Kidney epithelial cell (primary cell): ENCODE measurements at regions not wholly inside any gene's neighbourhood (a gene's known extent, or its start where the extent isn't known, plus 50 kb on each side); places are given as distances from the start of the nearest gene placed in this dataset.

ENCODE experiments used
- DNase-seq: peaks from one replicate; pipeline ENCODE4 v3.0.0-alpha.2; 2010; ENCODE audit warnings: low read depth
- H3K27me3 ChIP-seq: 2 replicates; pipeline ENCODE4 v1.6.0; 2011; ENCODE audit warnings: low read length; ENCODE audit not compliant: control insufficient read depth, insufficient read depth
- H3K36me3 ChIP-seq: 2 replicates; pipeline ENCODE4 v1.5.1; 2011; ENCODE audit warnings: low read length; ENCODE audit not compliant: control insufficient read depth, insufficient read depth
- H3K4me3 ChIP-seq: 2 replicates; pipeline ENCODE4 v1.5.1; 2011; ENCODE audit warnings: low read depth, mild to moderate bottlenecking, control low read depth, low read length
- TF ChIP-seq, protein P1 (sequence below): IDR thresholded peaks from 2 replicates; pipeline ENCODE4 v1.5.1; 2011; ENCODE audit warnings: mild to moderate bottlenecking, moderate library complexity, low read length, control low read depth, inconsistent platforms; ENCODE audit not compliant: insufficient read depth, poor library complexity, severe bottlenecking

DNA sequence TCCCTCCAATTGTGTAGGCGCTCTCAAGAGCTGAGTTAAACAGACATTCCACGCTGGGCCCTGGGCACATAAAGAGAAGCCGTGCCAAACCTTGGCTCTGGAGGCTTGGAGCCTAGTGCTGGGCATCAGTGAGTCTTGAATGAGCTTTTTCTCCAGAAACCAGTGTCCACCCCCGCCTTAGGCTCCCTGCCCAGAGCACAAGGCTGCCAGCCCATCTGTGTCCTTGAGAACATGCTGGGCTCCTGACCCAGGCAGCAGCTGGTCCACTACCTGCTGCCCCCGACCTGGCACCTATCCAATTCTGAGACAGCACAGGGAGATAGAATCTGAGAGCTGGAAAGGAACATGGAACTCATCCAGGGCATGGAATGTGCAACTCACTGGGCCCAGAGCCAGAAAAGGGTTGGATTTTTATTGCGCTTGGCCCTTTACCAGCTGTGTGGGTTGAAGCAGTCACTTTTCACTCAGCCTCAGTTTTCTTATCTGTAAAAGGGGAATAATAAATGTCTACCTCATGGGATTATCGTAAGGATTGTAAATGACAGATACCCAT, 92.4 kb upstream of the CPLX2 start:
- Histone ChIP-seq H3K4me3 (no peak overlapping the region), H3K36me3 (no peaks in the 10 kb centered on the region), H3K27me3 (no peaks in the 10 kb centered on the region)
- TF ChIP-seq, protein P1, sequence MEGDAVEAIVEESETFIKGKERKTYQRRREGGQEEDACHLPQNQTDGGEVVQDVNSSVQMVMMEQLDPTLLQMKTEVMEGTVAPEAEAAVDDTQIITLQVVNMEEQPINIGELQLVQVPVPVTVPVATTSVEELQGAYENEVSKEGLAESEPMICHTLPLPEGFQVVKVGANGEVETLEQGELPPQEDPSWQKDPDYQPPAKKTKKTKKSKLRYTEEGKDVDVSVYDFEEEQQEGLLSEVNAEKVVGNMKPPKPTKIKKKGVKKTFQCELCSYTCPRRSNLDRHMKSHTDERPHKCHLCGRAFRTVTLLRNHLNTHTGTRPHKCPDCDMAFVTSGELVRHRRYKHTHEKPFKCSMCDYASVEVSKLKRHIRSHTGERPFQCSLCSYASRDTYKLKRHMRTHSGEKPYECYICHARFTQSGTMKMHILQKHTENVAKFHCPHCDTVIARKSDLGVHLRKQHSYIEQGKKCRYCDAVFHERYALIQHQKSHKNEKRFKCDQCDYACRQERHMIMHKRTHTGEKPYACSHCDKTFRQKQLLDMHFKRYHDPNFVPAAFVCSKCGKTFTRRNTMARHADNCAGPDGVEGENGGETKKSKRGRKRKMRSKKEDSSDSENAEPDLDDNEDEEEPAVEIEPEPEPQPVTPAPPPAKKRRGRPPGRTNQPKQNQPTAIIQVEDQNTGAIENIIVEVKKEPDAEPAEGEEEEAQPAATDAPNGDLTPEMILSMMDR, result no peak
- DNase-seq, result no peak

DNA sequence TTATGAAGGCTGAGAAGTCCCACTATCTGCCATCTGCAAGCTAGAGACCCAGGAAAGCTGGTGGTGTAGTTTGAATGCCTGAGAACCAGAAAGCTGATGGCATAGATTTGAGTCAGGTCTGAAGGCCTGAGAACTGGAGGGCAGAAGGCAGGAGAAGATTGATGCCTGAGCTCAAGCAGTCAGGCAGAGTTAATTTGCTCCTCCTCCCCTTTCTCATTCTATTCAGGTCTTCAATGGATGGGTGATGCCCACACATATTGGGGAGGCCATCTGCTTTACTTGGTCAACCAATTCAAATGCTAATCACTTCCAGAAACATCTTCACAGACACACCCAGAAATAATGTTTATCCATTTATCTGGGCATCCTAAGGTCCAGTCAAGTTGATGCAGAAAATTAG, 87.6 kb upstream of the CPLX2 start:
- DNase-seq, result no peak
- no peaks in the 10 kb centered on the region for H3K27me3 ChIP-seq
- TF ChIP-seq, protein P1, result no peak
- no peaks in the 10 kb centered on the region for H3K36me3 ChIP-seq
- no peak overlapping the region for H3K4me3 ChIP-seq

DNA sequence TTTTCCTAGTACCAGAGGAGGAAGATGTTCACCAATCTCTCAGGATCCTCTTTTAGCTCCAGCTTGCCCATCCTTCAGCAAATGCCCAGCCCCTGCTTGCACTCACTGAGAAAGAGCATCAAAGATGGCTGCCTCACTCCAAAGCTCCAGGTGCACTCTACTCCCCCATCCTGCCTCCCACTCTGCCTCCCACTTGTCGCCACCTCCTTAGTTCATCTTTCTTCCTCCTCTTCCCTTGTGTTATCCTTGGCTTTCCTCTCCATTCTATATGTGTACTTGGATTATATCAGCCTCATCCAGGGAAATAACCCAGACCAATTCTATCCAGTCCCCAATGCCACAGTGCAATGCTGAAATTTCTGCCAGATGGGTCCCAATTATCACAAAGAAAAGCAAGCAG, 87.1 kb upstream of the CPLX2 start:
- DNase-seq, result no peak

DNA sequence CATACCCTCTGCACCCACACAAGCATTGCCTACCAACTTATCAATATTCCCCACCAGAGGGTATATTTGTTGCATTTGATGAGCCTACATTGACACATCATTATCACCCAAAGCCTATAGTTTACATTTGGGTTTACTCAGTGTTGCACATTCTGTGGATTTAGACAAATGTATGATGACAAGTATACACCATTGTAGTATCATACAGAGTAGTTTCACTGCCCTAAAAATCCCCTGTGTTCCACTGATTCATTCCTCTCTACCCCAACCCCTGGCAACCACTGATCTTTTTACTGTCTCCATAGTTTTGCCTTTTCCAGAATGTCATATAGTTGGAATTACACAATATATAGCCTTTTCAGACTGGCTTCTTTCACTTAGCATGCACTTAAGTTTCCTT, 85.7 kb upstream of the CPLX2 start:
- no peaks in the 10 kb centered on the region for H3K36me3 ChIP-seq
- TF ChIP-seq, protein P1, result no peak
- no peaks in the 10 kb centered on the region for H3K27me3 ChIP-seq
- DNase-seq, result no peak
- no peak overlapping the region for H3K4me3 ChIP-seq

More for the DNA sequence above, 87.1 kb upstream of the CPLX2 start:
- Histone ChIP-seq H3K36me3 (no peaks in the 10 kb centered on the region), H3K4me3 (no peak overlapping the region), H3K27me3 (no peaks in the 10 kb centered on the region)
- TF ChIP-seq, protein P1, result no peak

DNA sequence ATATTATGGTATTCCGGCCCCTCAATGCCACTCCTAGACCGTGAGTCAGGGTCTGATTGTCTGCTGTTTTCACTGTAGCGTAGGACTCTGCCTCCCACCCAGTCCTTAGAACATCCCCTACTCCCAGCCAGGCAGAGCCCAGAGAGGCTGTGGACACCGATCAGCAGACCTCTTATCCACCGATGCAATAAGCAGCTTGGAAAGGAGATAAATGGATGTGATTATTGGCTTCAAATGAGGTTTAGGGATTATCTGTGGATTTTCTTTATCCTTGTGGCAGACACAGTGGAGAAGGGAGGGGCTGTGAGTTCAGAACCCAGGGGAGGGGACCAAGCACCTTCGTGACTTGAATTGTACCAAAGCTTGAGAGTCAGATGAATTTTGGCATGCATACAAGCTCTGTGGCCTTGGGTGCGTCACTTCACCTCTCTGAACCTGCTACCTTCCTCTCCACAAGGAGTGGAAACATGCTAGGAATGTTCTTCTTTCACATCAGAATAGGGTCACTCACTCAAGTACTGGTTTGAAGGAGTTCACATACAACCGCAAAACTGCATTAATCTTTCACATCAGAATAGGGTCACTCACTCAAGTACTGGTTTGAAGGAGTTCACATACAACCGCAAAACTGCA, 83.1 kb upstream of the CPLX2 start:
- TF ChIP-seq, protein P1, result no peak
- DNase-seq, result no peak
- Histone ChIP-seq H3K36me3 (no peaks in the 10 kb centered on the region), H3K27me3 (no peaks in the 10 kb centered on the region), H3K4me3 (no peak overlapping the region)

DNA sequence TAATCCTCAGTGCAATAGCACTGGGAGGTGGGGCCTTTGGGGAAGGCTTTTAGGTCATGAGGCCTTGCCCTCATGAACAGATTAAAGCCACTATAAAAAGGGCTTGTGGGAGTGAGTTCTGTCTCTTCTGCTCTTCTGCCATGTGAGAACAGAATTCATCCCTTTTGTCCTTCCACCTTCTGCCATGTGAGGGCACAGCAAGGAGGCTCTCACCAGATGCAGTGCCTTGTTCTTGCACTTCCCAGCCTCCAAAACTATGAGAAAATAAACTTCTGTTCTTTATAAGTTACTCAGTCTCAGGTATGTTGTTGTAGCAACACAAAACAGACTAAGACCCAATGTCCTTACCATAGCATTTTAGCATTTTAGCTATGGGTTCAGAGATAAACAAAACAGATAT, 81.7 kb upstream of the CPLX2 start:
- DNase-seq, result no peak
- no peaks in the 10 kb centered on the region for H3K27me3 ChIP-seq
- TF ChIP-seq, protein P1, result no peak
- H3K36me3 ChIP-seq, result no peaks in the 10 kb centered on the region
- H3K4me3 ChIP-seq, result no peak overlapping the region
